Endometrium (tissue), 2 donors: ENCODE measurements at regions not wholly inside any gene's neighbourhood (a gene's known extent, or its start where the extent isn't known, plus 50 kb on each side); places are given as distances from the start of the nearest gene placed in this dataset.

Source experiments
- FAIRE-seq: peaks from 2 replicates; lab custom pipeline; 2012; peaks lifted over from hg19 to GRCh38; lab: Jason Lieb, UNC
- donor health status: control.
- donor health status: control.

GRCh38 chr5:84599964-84600363 is 215.3 kb upstream of the EDIL3 start:
- no peak for FAIRE-seq

- no peak for FAIRE-seq
Measured at GRCh38 chr5:84597904-84598303, 213.2 kb upstream of the EDIL3 start.

GRCh38 chr5:84590629-84591028 is 205.9 kb upstream of the EDIL3 start:
- peak; percentile 18 for FAIRE-seq

DNA sequence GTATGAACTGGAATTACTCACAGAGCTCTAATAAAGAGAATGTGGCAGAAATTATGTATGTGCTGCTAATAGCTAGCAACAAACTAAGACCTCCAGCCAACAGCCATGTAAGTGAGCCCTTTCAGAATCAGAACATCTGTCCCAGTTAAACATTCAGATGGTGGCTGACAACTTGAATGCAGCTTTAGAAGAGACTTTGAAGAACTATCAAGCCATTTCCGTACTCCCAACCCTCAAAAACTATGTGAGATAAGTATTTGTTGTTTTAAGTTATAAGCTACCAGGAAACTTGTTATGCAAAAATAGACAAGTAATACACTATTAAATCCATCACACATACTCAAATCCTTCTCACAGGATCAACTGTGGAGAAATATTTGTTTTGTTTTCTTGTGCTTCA is 205.2 kb upstream of the EDIL3 start:
- FAIRE-seq: no peak

- no peak for FAIRE-seq
Measured at GRCh38 chr5:84585218-84585617, 200.5 kb upstream of the EDIL3 start.

GRCh38 chr5:84578226-84578625 is 193.5 kb upstream of the EDIL3 start:
- FAIRE-seq: no peak

DNA sequence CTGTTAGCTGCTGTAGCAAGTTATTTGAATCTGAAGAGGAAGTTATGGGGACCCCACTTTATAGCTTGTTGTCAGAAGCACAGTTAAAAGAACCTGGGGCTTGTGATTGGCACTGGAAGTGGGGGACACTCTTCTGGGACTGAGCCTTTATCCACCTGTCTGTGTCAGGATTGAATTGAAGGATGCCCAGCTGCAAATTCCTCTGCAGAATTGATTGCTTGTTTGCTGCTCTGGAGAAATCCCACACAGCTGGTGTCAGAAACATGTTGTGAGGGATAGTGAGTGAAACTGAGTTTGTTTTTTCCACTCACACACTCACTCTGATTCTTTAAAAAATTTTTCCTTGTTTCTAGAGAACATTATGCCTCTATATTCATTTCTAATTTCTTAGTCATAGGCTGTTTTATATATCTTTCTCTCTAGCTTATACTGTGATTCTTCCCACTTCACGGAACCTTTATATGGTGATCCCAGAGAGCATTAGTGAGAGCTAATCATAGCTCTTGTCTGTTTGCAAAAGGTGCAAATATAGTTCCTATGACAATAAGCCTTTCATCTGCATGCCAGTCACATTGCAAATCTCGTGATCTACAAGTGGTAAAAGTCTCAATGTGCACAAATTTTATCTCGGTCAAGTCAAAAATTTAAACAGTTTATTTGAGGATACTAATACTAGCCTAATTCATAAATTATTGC is 188.5 kb upstream of the EDIL3 start:
- FAIRE-seq: no peak

DNA sequence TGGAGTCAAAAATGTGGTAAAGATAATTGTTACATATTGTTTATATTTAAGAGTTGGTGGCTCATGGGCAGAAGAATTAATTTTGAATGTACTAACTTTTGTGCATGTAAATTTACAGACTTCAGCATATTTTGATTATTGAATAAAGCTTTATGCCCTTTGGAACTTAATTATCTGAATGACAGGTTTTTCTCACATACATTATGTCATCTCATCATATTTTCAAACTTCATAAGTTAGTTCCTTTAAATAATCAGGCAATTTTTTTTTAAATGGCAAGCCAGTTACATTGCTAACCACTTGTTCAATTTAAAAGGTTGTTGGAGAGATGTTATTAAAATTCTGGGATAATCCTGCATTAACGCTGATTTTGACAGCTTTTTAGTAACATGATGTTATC is 184.6 kb upstream of the EDIL3 start:
- no peak for FAIRE-seq

DNA sequence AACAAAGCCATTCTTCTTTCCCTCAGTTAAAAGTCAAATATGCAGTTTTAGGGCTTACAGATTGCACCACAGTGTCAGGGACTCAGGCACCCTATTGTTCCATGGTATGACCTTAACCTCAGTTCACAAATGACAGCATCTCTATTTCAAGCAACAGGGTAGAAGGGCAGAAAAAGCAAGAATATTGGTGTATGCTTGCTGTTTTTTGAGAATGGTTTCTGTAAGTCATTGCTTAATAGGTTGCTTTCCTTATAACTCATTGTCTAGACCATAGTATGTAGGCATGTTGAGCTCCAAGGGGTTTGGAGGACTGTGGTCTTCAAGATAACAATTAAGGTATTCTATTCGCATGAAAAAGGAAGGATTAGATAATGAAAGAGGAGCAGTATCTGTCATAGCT is 183.5 kb upstream of the EDIL3 start:
- FAIRE-seq: no peak

DNA sequence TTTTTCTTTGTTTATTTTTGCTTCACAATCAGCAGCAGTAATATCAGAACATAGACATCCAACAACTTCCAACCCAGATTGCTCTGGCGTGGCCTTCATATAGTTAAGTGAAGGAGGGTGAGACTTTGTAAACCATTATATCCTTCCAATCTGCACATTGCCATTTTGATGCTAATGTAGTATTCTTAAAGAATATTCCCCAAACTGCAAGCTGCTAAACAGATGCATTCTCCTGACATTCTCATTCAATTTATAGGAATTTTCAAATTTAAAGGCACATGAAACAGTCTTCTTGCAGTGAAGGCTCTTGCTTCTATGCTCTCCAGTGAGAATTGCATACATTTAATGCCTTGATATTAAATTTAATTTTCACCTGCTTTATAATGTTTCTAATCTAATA is 181.2 kb upstream of the EDIL3 start:
- FAIRE-seq: no peak

DNA sequence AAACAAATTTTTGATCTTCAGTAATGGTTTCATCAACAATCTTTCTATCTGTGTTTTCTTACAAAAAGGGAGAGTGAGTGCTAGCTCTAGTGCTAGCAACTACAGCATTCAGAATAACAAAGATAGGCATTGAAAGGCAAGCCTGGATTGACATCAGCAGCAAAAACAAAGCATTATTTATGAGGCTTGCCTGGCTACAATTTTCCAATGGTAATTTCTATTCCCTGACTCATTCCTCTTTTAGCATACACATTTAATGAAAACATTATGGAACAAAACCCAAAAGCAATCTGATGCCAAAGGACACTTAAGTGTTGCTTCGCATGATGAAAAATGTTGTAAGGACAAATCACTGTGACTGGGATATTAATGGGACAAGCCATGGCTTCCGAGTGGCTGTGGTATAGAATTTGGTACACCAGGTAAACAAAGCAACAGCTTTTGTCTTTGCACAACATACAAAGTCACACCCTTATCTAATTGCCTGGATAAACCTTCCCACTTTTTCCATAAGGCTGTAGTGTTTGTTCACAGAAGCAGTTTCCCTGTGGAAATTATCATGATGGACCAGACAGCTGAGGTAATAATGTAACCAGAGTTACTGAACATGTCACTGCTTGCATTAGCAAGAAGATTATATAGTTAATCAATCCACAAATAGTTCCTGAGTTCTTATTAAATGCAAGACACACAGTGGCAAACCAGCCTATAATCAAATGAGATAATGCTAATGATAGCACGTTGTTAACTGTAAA is 179.8 kb upstream of the EDIL3 start:
- FAIRE-seq: no peak

DNA sequence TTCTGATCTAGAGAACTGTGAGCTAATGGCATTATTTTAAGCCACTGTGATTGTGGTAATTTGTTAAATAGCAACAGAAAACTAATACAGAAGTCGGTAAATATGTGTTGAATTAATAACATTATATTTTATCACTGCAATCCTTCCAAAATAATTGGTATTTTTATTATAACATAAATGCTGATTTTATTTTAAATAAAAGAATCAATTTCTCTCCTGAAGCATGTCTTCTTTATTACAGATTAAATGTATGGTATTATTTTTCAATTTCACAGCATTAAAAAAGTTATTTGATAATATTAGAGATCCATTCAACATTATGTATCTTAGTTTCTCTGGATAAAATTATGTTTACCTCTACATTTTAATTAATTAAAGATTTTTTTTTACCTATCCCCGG is 165.5 kb upstream of the EDIL3 start:
- FAIRE-seq: peak; percentile 55

GRCh38 chr5:84549054-84549453 is 164.4 kb upstream of the EDIL3 start:
- no peak for FAIRE-seq

- FAIRE-seq: no peak
Measured at GRCh38 chr5:84546686-84547085, 162.0 kb upstream of the EDIL3 start.

GRCh38 chr5:84536797-84537196 is 152.1 kb upstream of the EDIL3 start:
- no peak for FAIRE-seq

- FAIRE-seq: no peak
Measured at GRCh38 chr5:84535281-84535680, 150.6 kb upstream of the EDIL3 start.

DNA sequence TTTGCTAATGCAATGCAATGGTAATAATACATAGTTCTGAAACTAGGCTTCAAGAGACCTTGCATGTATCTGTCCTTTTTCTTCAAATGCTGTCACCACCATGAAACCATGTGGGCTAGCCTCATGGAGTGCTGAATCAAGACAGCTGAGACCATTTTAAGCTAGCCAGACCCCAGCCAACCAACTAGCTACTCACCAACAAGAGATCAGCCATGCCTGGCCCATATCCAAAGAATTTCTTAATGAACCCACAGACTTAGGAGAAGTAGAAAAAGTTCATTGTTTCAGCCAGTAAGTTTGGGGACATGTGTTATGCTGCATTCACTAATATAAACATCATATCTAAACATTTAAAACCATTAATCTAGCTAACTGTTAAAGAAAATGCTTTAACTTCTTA is 139.8 kb upstream of the EDIL3 start:
- FAIRE-seq: no peak

DNA sequence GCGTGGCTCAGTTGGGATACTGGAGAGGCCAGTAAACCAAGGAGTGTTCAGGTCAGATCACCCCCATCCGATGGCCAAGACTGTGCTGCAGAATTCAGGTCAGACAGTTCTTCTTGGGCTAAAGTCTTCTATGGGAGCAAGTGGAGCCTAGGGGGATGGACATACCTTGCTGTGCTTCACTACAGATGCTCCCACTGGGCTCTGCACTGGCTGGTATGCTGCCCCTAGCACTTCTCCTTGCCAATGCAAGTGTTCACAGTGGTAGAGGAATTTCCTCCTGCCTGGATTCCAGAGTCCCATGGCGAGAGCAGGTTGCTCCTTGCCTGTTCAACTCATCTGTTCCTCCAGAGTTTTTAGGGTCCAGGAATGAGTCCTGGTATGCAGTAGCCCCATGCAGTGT is 134.2 kb upstream of the EDIL3 start:
- FAIRE-seq: no peak

- FAIRE-seq: no peak
Measured at GRCh38 chr5:84518370-84518769, 133.7 kb upstream of the EDIL3 start.

GRCh38 chr5:84506625-84507024 is 121.9 kb upstream of the EDIL3 start:
- FAIRE-seq: no peak

GRCh38 chr5:84494453-84494852 is 109.8 kb upstream of the EDIL3 start:
- FAIRE-seq: no peak

DNA sequence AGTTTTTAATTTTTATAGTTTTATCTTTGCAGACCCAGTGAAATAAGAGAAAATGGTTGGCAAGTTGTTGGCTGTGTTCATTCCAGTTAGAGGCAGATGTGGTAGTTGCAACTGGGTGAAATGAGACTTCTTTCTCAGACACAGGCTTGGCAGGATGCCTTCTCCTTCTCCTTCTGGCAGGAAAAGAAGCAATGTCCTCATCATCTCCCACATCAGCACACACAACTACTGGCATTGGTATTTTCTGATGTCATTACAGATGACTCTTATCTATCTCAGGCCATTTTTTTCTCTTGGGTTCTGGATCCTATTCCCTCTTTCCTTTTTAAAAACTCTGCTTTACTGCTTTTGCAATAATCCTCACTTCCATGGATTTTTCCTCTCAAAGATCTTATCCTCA is 103.3 kb upstream of the EDIL3 start:
- no peak for FAIRE-seq

DNA sequence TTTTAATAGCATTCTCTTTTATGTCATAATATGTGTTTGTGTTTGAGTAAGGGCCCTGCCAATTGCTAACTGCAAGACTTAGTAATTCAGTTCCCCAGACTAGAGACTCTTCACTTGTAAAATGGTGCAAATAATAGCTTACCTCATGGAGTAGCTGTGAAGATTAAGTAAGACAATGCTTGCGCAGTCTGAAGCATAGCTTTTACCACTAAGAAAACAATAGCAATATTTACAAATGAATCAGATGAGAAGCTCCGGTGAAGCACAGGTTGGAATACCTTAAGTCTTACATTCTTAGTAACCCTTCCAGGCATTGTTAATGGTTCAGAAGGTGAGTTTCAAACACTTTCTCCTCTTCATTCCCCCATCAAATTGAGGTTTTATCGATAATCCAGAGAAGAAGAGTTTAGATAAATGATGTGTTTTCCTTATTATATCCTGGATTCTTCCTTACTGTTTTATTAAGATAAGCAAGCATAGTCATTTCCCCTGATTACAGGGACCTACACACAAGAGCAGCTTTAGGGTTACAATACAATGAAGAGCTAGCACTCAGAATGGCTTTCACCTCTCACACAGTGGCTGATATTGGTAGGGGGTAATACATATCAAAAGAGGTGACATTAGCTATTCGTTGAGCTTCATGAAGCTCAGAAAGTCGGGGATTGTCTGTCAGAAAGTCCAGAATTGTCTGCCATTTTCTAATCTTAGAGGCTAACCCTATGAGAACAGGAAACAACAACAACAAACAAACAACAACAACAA is 96.4 kb upstream of the EDIL3 start:
- FAIRE-seq: no peak
